GM23338 (cell line): ENCODE measurements at regions not wholly inside any gene's neighbourhood (a gene's known extent, or its start where the extent isn't known, plus 50 kb on each side); places are given as distances from the start of the nearest gene placed in this dataset.

Experiments
- ATAC-seq: fragments of 200-7000 bp; cut with Tn5 transposase; 3 replicates; pipeline ENCODE4 v1.9.1; 2020
- DNase-seq: peaks from one replicate; pipeline ENCODE4 v3.0.0-alpha.2; 2015; ENCODE audit warnings: low spot score
- H2AFZ ChIP-seq: fragments of 200-600 bp; sonication (generic); 2 replicates; pipeline ENCODE4 v1.8.0; 2016; ENCODE audit warnings: antibody characterized with exemption, mild to moderate bottlenecking, moderate library complexity
- H3F3A ChIP-seq: fragments of 200-600 bp; sonication (generic); replicated peaks from 2 replicates; pipeline ENCODE4 v1.8.0; 2017; ENCODE audit warnings: antibody characterized with exemption, mixed run types, low read depth
- H3K27ac ChIP-seq: fragments of 200-600 bp; sonication (generic); 2 replicates; pipeline ENCODE4 v1.6.1; 2016; ENCODE audit warnings: low read depth
- H3K27me3 ChIP-seq: fragments of 200-600 bp; sonication (generic); 2 replicates; pipeline ENCODE4 v1.8.0; 2016; ENCODE audit warnings: mild to moderate bottlenecking, mixed run types, moderate library complexity; ENCODE audit not compliant: insufficient read depth
- H3K36me3 ChIP-seq: fragments of 200-600 bp; sonication (generic); 2 replicates; pipeline ENCODE4 v1.8.0; 2016; ENCODE audit warnings: mild to moderate bottlenecking; ENCODE audit not compliant: insufficient read depth
- H3K4me1 ChIP-seq: fragments of 200-600 bp; sonication (generic); 2 replicates; pipeline ENCODE4 v1.8.0; 2016; ENCODE audit warnings: mild to moderate bottlenecking, moderate library complexity; ENCODE audit not compliant: insufficient read depth
- H3K4me2 ChIP-seq: fragments of 200-600 bp; sonication (generic); 2 replicates; pipeline ENCODE4 v1.7.1; 2017; ENCODE audit warnings: mixed run types
- H3K4me3 ChIP-seq: fragments of 200-600 bp; sonication (generic); 2 replicates; pipeline ENCODE4 v1.6.1; 2016; ENCODE audit warnings: mixed run types
- H3K79me2 ChIP-seq: fragments of 200-600 bp; sonication (generic); replicated peaks from 2 replicates; pipeline ENCODE4 v1.8.0; 2017; ENCODE audit warnings: mild to moderate bottlenecking; ENCODE audit not compliant: insufficient read depth
- H3K9me2 ChIP-seq: fragments of 200-600 bp; sonication (generic); 2 replicates; pipeline ENCODE4 v1.8.0; 2017; ENCODE audit not compliant: insufficient read depth
- H4K20me1 ChIP-seq: fragments of 200-600 bp; sonication (generic); replicated peaks from 2 replicates; pipeline ENCODE4 v1.8.0; 2017; ENCODE audit warnings: mild to moderate bottlenecking; ENCODE audit not compliant: insufficient read depth
- H3K27ac Mint-ChIP-seq: 2 replicates; pipeline ENCODE4 v1.8.0; 2020; ENCODE audit warnings: inconsistent platforms, mild to moderate bottlenecking, moderate library complexity, mixed read lengths
- H3K27me3 Mint-ChIP-seq: 3 replicates; pipeline ENCODE4 v1.8.0; 2022; ENCODE audit warnings: low read depth, mild to moderate bottlenecking, moderate library complexity, mixed read lengths, inconsistent platforms; ENCODE audit not compliant: insufficient read depth, poor library complexity
- H3K36me3 Mint-ChIP-seq: 3 replicates; pipeline ENCODE4 v1.8.0; 2021; ENCODE audit warnings: low read depth, mild to moderate bottlenecking, inconsistent platforms, moderate library complexity, mixed read lengths
- H3K4me1 Mint-ChIP-seq: 3 replicates; pipeline ENCODE4 v1.8.0; 2020; ENCODE audit warnings: mild to moderate bottlenecking, inconsistent platforms, mixed read lengths
- H3K4me3 Mint-ChIP-seq: 3 replicates; pipeline ENCODE4 v1.8.0; 2021; ENCODE audit warnings: moderate library complexity, mild to moderate bottlenecking, inconsistent platforms, mixed read lengths
- H3K9me3 Mint-ChIP-seq: 3 replicates; pipeline ENCODE4 v1.8.0; 2020; ENCODE audit warnings: moderate library complexity, mild to moderate bottlenecking, inconsistent platforms, mixed read lengths
- CREB1 ChIP-seq: fragments of 250-450 bp; sonication (Bioruptor Pico); IDR thresholded peaks from 2 replicates; pipeline ENCODE4 v1.5.0; 2020; ENCODE audit warnings: low read depth, mild to moderate bottlenecking, moderate library complexity
- EZH2 ChIP-seq: fragments of 200-600 bp; sonication (generic); IDR thresholded peaks from one replicate; pipeline ENCODE4 v1.8.0; 2017; ENCODE audit warnings: antibody characterized with exemption, mild to moderate bottlenecking, low read depth; ENCODE audit not compliant: unreplicated experiment
- EZH2phosphoT487 ChIP-seq: fragments of 200-600 bp; sonication (generic); IDR thresholded peaks from one replicate; pipeline ENCODE4 v1.8.1; 2018; ENCODE audit warnings: antibody characterized with exemption; ENCODE audit not compliant: unreplicated experiment
- JUNB ChIP-seq: IDR thresholded peaks from one replicate; pipeline ENCODE4 v1.6.1; 2016; ENCODE audit warnings: antibody characterized with exemption; ENCODE audit not compliant: unreplicated experiment
- NANOG ChIP-seq: IDR thresholded peaks from 2 replicates; pipeline ENCODE4 v1.6.1; 2016; ENCODE audit warnings: antibody characterized with exemption, borderline replicate concordance
- POLR2AphosphoS5 ChIP-seq: IDR thresholded peaks from 2 replicates; pipeline ENCODE4 v1.6.1; 2016; ENCODE audit warnings: antibody characterized with exemption, low read depth
- STAT1 ChIP-seq: IDR thresholded peaks from one replicate; pipeline ENCODE4 v1.6.1; 2016; ENCODE audit warnings: antibody characterized with exemption; ENCODE audit not compliant: unreplicated experiment
- ZNF114 ChIP-seq: fragments of 250-450 bp; sonication (Bioruptor Pico); IDR thresholded peaks from 2 replicates; pipeline ENCODE4 v1.5.0; 2020; ENCODE audit warnings: mild to moderate bottlenecking, moderate library complexity
- ZNF331 ChIP-seq: fragments of 250-450 bp; sonication (Bioruptor Pico); IDR thresholded peaks from 2 replicates; pipeline ENCODE4 v1.5.0; 2020; ENCODE audit warnings: low read depth, mild to moderate bottlenecking, moderate library complexity
- TF ChIP-seq, protein P1 (sequence below): IDR thresholded peaks from 2 replicates; pipeline ENCODE4 v1.6.1; 2016; ENCODE audit warnings: antibody characterized with exemption
- TF ChIP-seq, protein P2 (sequence below): fragments of 250-450 bp; sonication (Bioruptor Pico); IDR thresholded peaks from 2 replicates; pipeline ENCODE4 v1.5.0; 2020; ENCODE audit warnings: mild to moderate bottlenecking, moderate library complexity
- TF ChIP-seq, protein P3 (sequence below), 2 experiments: fragments of 200-600 bp in 1 of 2; sonication (generic) in 1 of 2; conservative IDR thresholded peaks; 2 replicates each; pipeline versions ENCODE4 v1.5.1 to v1.6.1; 2016 to 2017; ENCODE audit warnings: antibody characterized with exemption in 2 of 2, low read depth in 2 of 2, mild to moderate bottlenecking in 2 of 2, moderate library complexity in 1 of 2
- TF ChIP-seq, protein P4 (sequence below): IDR thresholded peaks from one replicate; pipeline ENCODE4 v1.6.1; 2018; ENCODE audit warnings: antibody characterized with exemption; ENCODE audit not compliant: unreplicated experiment

DNA sequence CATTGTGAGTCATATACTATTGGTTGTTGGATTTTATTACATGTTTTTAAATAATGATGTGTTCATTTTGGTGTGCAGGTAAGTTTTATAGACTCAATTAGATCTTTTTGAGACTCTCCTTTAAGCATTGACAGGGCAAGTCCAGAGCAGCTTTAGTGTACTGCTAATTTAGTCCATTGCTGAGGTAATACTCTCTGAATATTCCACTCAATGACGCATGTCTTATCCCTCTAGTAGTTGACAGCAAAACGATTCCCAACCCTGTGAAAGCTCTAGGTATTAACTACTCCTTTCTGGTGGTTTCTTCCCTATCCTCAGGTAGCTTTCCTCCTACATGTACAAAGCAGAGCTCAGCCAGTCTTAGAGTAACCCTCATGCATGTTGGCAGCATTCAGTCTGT is 373.5 kb upstream of the MAP3K7 start:
- Mint-ChIP-seq H3K27me3 (no peaks in the 10 kb centered on the region), H3K36me3 (no peaks in the 10 kb centered on the region), H3K9me3 (no peaks in the 10 kb centered on the region), H3K4me3 (no peak overlapping the region), H3K27ac (no peak overlapping the region), H3K4me1 (peaks cover under 1% of the 10 kb centered on the region; the same call in 1 of the 3 replicates)
- H3K4me3 ChIP-seq = no peak overlapping the region
- H4K20me1 ChIP-seq = no peaks in the 10 kb centered on the region
- no peaks in the 10 kb centered on the region for H3F3A ChIP-seq
- ATAC-seq (no peak), DNase-seq (no peak)
- no peaks in the 10 kb centered on the region; the same call in 1 of the 2 replicates for H3K9me2 ChIP-seq
- no peak for TF ChIP-seq EZH2
- TF ChIP-seq, protein P1, sequence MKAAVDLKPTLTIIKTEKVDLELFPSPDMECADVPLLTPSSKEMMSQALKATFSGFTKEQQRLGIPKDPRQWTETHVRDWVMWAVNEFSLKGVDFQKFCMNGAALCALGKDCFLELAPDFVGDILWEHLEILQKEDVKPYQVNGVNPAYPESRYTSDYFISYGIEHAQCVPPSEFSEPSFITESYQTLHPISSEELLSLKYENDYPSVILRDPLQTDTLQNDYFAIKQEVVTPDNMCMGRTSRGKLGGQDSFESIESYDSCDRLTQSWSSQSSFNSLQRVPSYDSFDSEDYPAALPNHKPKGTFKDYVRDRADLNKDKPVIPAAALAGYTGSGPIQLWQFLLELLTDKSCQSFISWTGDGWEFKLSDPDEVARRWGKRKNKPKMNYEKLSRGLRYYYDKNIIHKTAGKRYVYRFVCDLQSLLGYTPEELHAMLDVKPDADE = no peak
- no peak for TF ChIP-seq POLR2AphosphoS5
- TF ChIP-seq ZNF114 = no peak
- TF ChIP-seq, protein P2, sequence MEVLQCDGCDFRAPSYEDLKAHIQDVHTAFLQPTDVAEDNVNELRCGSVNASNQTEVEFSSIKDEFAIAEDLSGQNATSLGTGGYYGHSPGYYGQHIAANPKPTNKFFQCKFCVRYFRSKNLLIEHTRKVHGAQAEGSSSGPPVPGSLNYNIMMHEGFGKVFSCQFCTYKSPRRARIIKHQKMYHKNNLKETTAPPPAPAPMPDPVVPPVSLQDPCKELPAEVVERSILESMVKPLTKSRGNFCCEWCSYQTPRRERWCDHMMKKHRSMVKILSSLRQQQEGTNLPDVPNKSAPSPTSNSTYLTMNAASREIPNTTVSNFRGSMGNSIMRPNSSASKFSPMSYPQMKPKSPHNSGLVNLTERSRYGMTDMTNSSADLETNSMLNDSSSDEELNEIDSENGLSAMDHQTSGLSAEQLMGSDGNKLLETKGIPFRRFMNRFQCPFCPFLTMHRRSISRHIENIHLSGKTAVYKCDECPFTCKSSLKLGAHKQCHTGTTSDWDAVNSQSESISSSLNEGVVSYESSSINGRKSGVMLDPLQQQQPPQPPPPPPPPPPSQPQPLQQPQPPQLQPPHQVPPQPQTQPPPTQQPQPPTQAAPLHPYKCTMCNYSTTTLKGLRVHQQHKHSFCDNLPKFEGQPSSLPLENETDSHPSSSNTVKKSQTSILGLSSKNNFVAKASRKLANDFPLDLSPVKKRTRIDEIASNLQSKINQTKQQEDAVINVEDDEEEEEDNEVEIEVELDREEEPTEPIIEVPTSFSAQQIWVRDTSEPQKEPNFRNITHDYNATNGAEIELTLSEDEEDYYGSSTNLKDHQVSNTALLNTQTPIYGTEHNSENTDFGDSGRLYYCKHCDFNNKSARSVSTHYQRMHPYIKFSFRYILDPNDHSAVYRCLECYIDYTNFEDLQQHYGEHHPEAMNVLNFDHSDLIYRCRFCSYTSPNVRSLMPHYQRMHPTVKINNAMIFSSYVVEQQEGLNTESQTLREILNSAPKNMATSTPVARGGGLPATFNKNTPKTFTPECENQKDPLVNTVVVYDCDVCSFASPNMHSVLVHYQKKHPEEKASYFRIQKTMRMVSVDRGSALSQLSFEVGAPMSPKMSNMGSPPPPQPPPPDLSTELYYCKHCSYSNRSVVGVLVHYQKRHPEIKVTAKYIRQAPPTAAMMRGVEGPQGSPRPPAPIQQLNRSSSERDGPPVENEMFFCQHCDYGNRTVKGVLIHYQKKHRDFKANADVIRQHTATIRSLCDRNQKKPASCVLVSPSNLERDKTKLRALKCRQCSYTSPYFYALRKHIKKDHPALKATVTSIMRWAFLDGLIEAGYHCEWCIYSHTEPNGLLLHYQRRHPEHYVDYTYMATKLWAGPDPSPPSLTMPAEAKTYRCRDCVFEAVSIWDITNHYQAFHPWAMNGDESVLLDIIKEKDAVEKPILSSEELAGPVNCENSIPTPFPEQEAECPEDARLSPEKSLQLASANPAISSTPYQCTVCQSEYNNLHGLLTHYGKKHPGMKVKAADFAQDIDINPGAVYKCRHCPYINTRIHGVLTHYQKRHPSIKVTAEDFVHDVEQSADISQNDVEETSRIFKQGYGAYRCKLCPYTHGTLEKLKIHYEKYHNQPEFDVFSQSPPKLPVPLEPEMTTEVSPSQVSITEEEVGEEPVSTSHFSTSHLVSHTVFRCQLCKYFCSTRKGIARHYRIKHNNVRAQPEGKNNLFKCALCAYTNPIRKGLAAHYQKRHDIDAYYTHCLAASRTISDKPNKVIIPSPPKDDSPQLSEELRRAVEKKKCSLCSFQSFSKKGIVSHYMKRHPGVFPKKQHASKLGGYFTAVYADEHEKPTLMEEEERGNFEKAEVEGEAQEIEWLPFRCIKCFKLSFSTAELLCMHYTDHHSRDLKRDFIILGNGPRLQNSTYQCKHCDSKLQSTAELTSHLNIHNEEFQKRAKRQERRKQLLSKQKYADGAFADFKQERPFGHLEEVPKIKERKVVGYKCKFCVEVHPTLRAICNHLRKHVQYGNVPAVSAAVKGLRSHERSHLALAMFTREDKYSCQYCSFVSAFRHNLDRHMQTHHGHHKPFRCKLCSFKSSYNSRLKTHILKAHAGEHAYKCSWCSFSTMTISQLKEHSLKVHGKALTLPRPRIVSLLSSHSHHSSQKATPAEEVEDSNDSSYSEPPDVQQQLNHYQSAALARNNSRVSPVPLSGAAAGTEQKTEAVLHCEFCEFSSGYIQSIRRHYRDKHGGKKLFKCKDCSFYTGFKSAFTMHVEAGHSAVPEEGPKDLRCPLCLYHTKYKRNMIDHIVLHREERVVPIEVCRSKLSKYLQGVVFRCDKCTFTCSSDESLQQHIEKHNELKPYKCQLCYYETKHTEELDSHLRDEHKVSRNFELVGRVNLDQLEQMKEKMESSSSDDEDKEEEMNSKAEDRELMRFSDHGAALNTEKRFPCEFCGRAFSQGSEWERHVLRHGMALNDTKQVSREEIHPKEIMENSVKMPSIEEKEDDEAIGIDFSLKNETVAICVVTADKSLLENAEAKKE (CRISPR knock-in tag) = no peak
- TF ChIP-seq NANOG = no peak
- no peak for TF ChIP-seq EZH2phosphoT487
- no peak for TF ChIP-seq JUNB
- no peak for TF ChIP-seq CREB1 (CRISPR knock-in tag)
- TF ChIP-seq STAT1 = no peak
- TF ChIP-seq, protein P3, sequence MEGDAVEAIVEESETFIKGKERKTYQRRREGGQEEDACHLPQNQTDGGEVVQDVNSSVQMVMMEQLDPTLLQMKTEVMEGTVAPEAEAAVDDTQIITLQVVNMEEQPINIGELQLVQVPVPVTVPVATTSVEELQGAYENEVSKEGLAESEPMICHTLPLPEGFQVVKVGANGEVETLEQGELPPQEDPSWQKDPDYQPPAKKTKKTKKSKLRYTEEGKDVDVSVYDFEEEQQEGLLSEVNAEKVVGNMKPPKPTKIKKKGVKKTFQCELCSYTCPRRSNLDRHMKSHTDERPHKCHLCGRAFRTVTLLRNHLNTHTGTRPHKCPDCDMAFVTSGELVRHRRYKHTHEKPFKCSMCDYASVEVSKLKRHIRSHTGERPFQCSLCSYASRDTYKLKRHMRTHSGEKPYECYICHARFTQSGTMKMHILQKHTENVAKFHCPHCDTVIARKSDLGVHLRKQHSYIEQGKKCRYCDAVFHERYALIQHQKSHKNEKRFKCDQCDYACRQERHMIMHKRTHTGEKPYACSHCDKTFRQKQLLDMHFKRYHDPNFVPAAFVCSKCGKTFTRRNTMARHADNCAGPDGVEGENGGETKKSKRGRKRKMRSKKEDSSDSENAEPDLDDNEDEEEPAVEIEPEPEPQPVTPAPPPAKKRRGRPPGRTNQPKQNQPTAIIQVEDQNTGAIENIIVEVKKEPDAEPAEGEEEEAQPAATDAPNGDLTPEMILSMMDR (conservative IDR thresholded peaks at IDR 0.05; ENCODE audit: low read depth in 2 of 2) = no peak
- TF ChIP-seq ZNF331 (CRISPR knock-in tag) = no peak
- TF ChIP-seq, protein P4, sequence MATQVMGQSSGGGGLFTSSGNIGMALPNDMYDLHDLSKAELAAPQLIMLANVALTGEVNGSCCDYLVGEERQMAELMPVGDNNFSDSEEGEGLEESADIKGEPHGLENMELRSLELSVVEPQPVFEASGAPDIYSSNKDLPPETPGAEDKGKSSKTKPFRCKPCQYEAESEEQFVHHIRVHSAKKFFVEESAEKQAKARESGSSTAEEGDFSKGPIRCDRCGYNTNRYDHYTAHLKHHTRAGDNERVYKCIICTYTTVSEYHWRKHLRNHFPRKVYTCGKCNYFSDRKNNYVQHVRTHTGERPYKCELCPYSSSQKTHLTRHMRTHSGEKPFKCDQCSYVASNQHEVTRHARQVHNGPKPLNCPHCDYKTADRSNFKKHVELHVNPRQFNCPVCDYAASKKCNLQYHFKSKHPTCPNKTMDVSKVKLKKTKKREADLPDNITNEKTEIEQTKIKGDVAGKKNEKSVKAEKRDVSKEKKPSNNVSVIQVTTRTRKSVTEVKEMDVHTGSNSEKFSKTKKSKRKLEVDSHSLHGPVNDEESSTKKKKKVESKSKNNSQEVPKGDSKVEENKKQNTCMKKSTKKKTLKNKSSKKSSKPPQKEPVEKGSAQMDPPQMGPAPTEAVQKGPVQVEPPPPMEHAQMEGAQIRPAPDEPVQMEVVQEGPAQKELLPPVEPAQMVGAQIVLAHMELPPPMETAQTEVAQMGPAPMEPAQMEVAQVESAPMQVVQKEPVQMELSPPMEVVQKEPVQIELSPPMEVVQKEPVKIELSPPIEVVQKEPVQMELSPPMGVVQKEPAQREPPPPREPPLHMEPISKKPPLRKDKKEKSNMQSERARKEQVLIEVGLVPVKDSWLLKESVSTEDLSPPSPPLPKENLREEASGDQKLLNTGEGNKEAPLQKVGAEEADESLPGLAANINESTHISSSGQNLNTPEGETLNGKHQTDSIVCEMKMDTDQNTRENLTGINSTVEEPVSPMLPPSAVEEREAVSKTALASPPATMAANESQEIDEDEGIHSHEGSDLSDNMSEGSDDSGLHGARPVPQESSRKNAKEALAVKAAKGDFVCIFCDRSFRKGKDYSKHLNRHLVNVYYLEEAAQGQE = no peak
- H3K36me3 ChIP-seq = no peaks in the 10 kb centered on the region
- H3K79me2 ChIP-seq = no peaks in the 10 kb centered on the region
- H3K4me1 ChIP-seq = 0 out of 2 replicates have a peak, but pooled peaks cover 2% of the 10 kb centered on the region
- no peak overlapping the region for H3K27ac ChIP-seq
- H3K27me3 ChIP-seq = no peaks in the 10 kb centered on the region
- no peak overlapping the region for H3K4me2 ChIP-seq
- H2AFZ ChIP-seq = no peak overlapping the region
